ENCODE measurements at regions not wholly inside any gene's neighbourhood (a gene's known extent, or its start where the extent isn't known, plus 50 kb on each side); places are given as distances from the start of the nearest gene placed in this dataset.

GRCh38 chr6:113647143-113647889 is 209.8 kb upstream of the MARCKS start (continued):
- TF ChIP-seq FOSL1 (IDR thresholded peaks at IDR 0.05; ENCODE audit: low read depth) (no peak), SRF (IDR thresholded peaks at IDR 0.05; ENCODE audit: low read depth) (no peak), TCF7L2 (IDR thresholded peaks at IDR 0.05; ENCODE audit: borderline replicate concordance, extremely low read depth, insufficient read depth, insufficient read length) (no peak), ZNF274 (IDR thresholded peaks at IDR 0.05; ENCODE audit: low read depth, low read length) (no peak), CEBPB (IDR thresholded peaks at IDR 0.05; ENCODE audit: low read depth) (no peak), SIN3A (IDR thresholded peaks at IDR 0.05; ENCODE audit: low read depth) (no peak), EZH2 (IDR thresholded peaks at IDR 0.05) (no peak), RAD21 (IDR thresholded peaks at IDR 0.05; ENCODE audit: low read depth) (no peak), POLR2AphosphoS5 (IDR thresholded peaks at IDR 0.05; ENCODE audit: low read depth, low read length) (no peak)
- TF ChIP-seq, protein P1, sequence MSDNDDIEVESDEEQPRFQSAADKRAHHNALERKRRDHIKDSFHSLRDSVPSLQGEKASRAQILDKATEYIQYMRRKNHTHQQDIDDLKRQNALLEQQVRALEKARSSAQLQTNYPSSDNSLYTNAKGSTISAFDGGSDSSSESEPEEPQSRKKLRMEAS (IDR thresholded peaks at IDR 0.05), result no peak

DNA sequence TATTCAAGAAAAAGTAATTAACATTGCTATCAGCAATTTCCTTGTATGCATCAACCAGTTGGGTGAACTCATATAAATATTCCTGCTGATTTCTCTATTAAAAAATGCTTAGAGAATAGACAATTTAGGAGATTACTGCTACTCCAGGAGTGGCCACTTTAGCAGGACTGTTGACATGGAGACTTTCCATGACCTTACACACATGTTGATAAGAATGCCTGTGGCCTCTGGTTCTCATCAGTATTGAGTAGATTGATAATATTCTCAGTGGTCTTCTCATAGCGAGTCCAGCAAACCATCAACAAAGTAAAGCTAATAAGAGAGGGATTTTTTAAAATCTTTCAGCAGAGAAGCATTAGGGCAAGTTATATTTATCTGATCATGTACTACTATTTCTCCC is 208.4 kb upstream of the MARCKS start:
- Histone ChIP-seq H3K36me3 (ENCODE audit: control insufficient read depth in 1 of 2, insufficient read depth in 2 of 2, low read length in 2 of 2) (no peaks in the 10 kb centered on the region), H3K27me3 (ENCODE audit: insufficient read depth, low read length) (no peaks in the 10 kb centered on the region), H3K27ac (ENCODE audit: low read depth, low read length) (no peak overlapping the region), H2AFZ (ENCODE audit: low read depth, low read length, poor library complexity, severe bottlenecking) (no peak overlapping the region), H3K79me2 (ENCODE audit: insufficient read depth, low read length) (no peaks in the 10 kb centered on the region), H4K20me1 (ENCODE audit: insufficient read depth) (no peaks in the 10 kb centered on the region), H3K4me3 (replicated peaks in 1 of 2; ENCODE audit: low read depth in 1 of 2, low read length in 2 of 2) (no peak overlapping the region), H3K9me2 (ENCODE audit: insufficient read depth) (no peaks in the 10 kb centered on the region), H3K9ac (ENCODE audit: low read length) (no peak overlapping the region), H3K4me1 (ENCODE audit: control insufficient read depth in 1 of 2, insufficient read depth in 2 of 2, low read length in 2 of 2) (peaks cover 8 to 18% of the 10 kb centered on the region in 2 experiments; a peak in 3 of 4 replicates), H3K4me2 (ENCODE audit: low read length) (no peak overlapping the region), H3K9me3 (ENCODE audit: control insufficient read depth in 1 of 2, insufficient read depth in 1 of 2, low read depth in 1 of 2, low read length in 2 of 2) (no peaks in the 10 kb centered on the region)
- CTCF ChIA-PET, result no interaction called here
- TF ChIP-seq SIN3A (IDR thresholded peaks at IDR 0.05; ENCODE audit: low read depth) (no peak), JUND (IDR thresholded peaks at IDR 0.05) (no peak), SRF (IDR thresholded peaks at IDR 0.05; ENCODE audit: low read depth) (no peak), EZH2 (IDR thresholded peaks at IDR 0.05) (no peak), RAD21 (IDR thresholded peaks at IDR 0.05; ENCODE audit: low read depth) (no peak), ZFX (IDR thresholded peaks at IDR 0.05) (no peak), POLR2A (IDR thresholded peaks at IDR 0.05; ENCODE audit: borderline replicate concordance, extremely low read depth, insufficient read depth, insufficient read length) (no peak), CBX3 (IDR thresholded peaks at IDR 0.05; ENCODE audit: low read depth) (no peak), YY1 (IDR thresholded peaks at IDR 0.05; ENCODE audit: extremely low read depth, insufficient replicate concordance, low read depth, low read length) (no peak), ELF1 (IDR thresholded peaks at IDR 0.05; ENCODE audit: borderline replicate concordance, low read depth) (no peak), ZBTB33 (IDR thresholded peaks at IDR 0.05; ENCODE audit: extremely low read depth, insufficient replicate concordance, low read length) (no peak), EZH2phosphoT487 (IDR thresholded peaks at IDR 0.05; ENCODE audit: borderline replicate concordance) (no peak), CEBPB (IDR thresholded peaks at IDR 0.05; ENCODE audit: low read depth) (no peak), SP1 (IDR thresholded peaks at IDR 0.05; ENCODE audit: low read depth) (no peak)
- RAD21 ChIA-PET (ENCODE audit: low non-redundant PET in 1 of 2, low total read pairs in 2 of 2, uncharacterized antibody in 2 of 2, unreplicated experiment in 2 of 2), result no interaction called here
- ATAC-seq, result no peak
- BruUV-seq (replicated peaks), result no TSS peak
- POLR2A ChIA-PET, result no interaction called here
- intact Hi-C loops (cut with micrococcal nuclease), result no loop called here
- DNase-seq (ENCODE audit: low read depth, low spot score), result no peak
